H1 (cell line): ENCODE measurements at regions not wholly inside any gene's neighbourhood (a gene's known extent, or its start where the extent isn't known, plus 50 kb on each side); places are given as distances from the start of the nearest gene placed in this dataset.

Experiments used
- CTCF ChIA-PET: fragments of 300-600 bp; sonication (Branson Sonifier 250); formaldehyde crosslinking; loops from one replicate; lab custom pipeline; 2021; ENCODE audit not compliant: partially characterized antibody; lab: Charles Lee
- POLR2A ChIA-PET: fragments of 300-600 bp; sonication (Branson Sonifier 250); formaldehyde crosslinking; loops from one replicate; lab custom pipeline; 2021; ENCODE audit warnings: inconsistent platforms; ENCODE audit not compliant: partially characterized antibody; lab: Charles Lee
- DNase-seq, 2 experiments: peaks; one replicate each; pipeline versions ENCODE4 v3.0.0 to v3.0.0-alpha.2; 2010 to 2022; ENCODE audit warnings: low spot score in 2 of 2, low read depth in 1 of 2, mixed read lengths in 1 of 2
- FAIRE-seq: peaks from 2 replicates; lab custom pipeline; 2011; peaks lifted over from hg19 to GRCh38; lab: Jason Lieb, UNC
- H2AFZ ChIP-seq: 2 replicates; pipeline ENCODE4 v1.8.1; 2012; ENCODE audit warnings: low read length, inconsistent platforms
- H2AK5ac ChIP-seq: 2 replicates; pipeline ENCODE4 v1.6.1; 2013; ENCODE audit warnings: low read depth, low read length
- H2BK120ac ChIP-seq: replicated peaks from 2 replicates; pipeline ENCODE3; 2013; ENCODE audit warnings: low read depth, low read length, inconsistent platforms
- H2BK12ac ChIP-seq: 2 replicates; pipeline ENCODE4 v1.6.1; 2013; ENCODE audit warnings: low read depth, low read length
- H2BK15ac ChIP-seq: 2 replicates; pipeline ENCODE4 v1.6.1; 2013; ENCODE audit warnings: low read length
- H2BK20ac ChIP-seq: 2 replicates; pipeline ENCODE4 v1.6.1; 2013; ENCODE audit warnings: low read length
- H2BK5ac ChIP-seq: 2 replicates; pipeline ENCODE4 v1.6.1; 2013; ENCODE audit warnings: low read depth, low read length
- H3K14ac ChIP-seq: 2 replicates; pipeline ENCODE4 v1.6.1; 2013; ENCODE audit warnings: inconsistent platforms; ENCODE audit not compliant: insufficient read length
- H3K18ac ChIP-seq: 2 replicates; pipeline ENCODE4 v1.6.1; 2013; ENCODE audit warnings: low read length; ENCODE audit errors: extremely low read depth
- H3K23ac ChIP-seq: 2 replicates; pipeline ENCODE4 v1.6.1; 2013; ENCODE audit warnings: inconsistent platforms; ENCODE audit not compliant: insufficient read length
- H3K23me2 ChIP-seq: 2 replicates; pipeline ENCODE4 v1.6.1; 2013; ENCODE audit warnings: low read depth, low read length
- H3K27ac ChIP-seq: 2 replicates; pipeline ENCODE4 v1.6.1; 2011; ENCODE audit warnings: low read depth, low read length, inconsistent platforms
- H3K27me3 ChIP-seq, 4 experiments: replicated peaks in 1 of 4; 1 replicate in 1 of 4; 2 replicates in 3 of 4; pipeline versions ENCODE4 v1.6.1 to v1.8.1; 2011 to 2013; ENCODE audit warnings: low read length in 3 of 4, mild to moderate bottlenecking in 3 of 4, inconsistent platforms in 2 of 4, mixed read lengths in 2 of 4, moderate library complexity in 1 of 4; ENCODE audit not compliant: control insufficient read depth in 3 of 4, insufficient read depth in 3 of 4; ENCODE audit errors: extremely low read depth in 1 of 4
- H3K36me3 ChIP-seq, 4 experiments: 2 replicates each; pipeline versions ENCODE4 v1.6.1 to v1.8.1; 2011 to 2013; ENCODE audit warnings: mild to moderate bottlenecking in 4 of 4, low read length in 3 of 4, moderate library complexity in 2 of 4, control low read depth in 1 of 4, inconsistent platforms in 1 of 4; ENCODE audit not compliant: insufficient read depth in 4 of 4, control insufficient read depth in 2 of 4
- H3K4ac ChIP-seq: replicated peaks from 2 replicates; pipeline ENCODE3; 2013; ENCODE audit warnings: low read length, low read depth, mixed read lengths, inconsistent platforms; ENCODE audit not compliant: insufficient read length
- H3K4me1 ChIP-seq, 4 experiments: replicated peaks in 1 of 4; 1 replicate in 1 of 4; 2 replicates in 3 of 4; pipeline versions ENCODE4 v1.6.1 to v1.8.1; 2011 to 2013; ENCODE audit warnings: low read length in 3 of 4, inconsistent platforms in 2 of 4, mixed read lengths in 1 of 4; ENCODE audit not compliant: insufficient read depth in 4 of 4, control insufficient read depth in 3 of 4
- H3K4me2 ChIP-seq, 2 experiments: 2 replicates each; pipeline versions ENCODE4 v1.6.1 to v1.8.1; 2011 to 2013; ENCODE audit warnings: low read depth in 2 of 2, low read length in 2 of 2, control low read depth in 1 of 2, inconsistent platforms in 1 of 2, mild to moderate bottlenecking in 1 of 2; ENCODE audit not compliant: insufficient read depth in 1 of 2
- H3K4me3 ChIP-seq, 4 experiments: fragments of 200-600, 300-600 bp in 1 of 4; sonication (generic), shearing (Covaris generic), sonication (Bioruptor Twin) in 1 of 4; 2 replicates each; pipeline versions ENCODE4 v1.5.1 to v1.8.1; 2011 to 2016; ENCODE audit warnings: low read length in 4 of 4, low read depth in 3 of 4, control low read depth in 2 of 4, inconsistent platforms in 2 of 4, mild to moderate bottlenecking in 2 of 4, mixed read lengths in 1 of 4, moderate library complexity in 1 of 4; ENCODE audit not compliant: insufficient read depth in 2 of 4; ENCODE audit errors: extremely low read depth in 1 of 4
- H3K56ac ChIP-seq: replicated peaks from 2 replicates; pipeline ENCODE3; 2013; ENCODE audit warnings: low read depth, mild to moderate bottlenecking, mixed read lengths, low read length, inconsistent platforms; ENCODE audit not compliant: insufficient read length
- H3K79me1 ChIP-seq: 2 replicates; pipeline ENCODE4 v1.6.1; 2013; ENCODE audit warnings: low read depth, low read length, control low read depth
- H3K79me2 ChIP-seq, 2 experiments: 2 replicates each; pipeline versions ENCODE4 v1.6.1 to v1.8.1; 2012 to 2013; ENCODE audit warnings: low read length in 2 of 2, mild to moderate bottlenecking in 2 of 2, inconsistent platforms in 1 of 2; ENCODE audit not compliant: insufficient read depth in 2 of 2, control insufficient read depth in 1 of 2
- H3K9ac ChIP-seq, 4 experiments: replicated peaks in 1 of 4; 1 replicate in 1 of 4; 2 replicates in 3 of 4; pipeline versions ENCODE4 v1.6.1 to v1.8.1; 2011 to 2013; ENCODE audit warnings: low read depth in 3 of 4, low read length in 3 of 4, control low read depth in 2 of 4, mild to moderate bottlenecking in 2 of 4, moderate library complexity in 2 of 4, inconsistent platforms in 1 of 4; ENCODE audit errors: extremely low read depth in 1 of 4
- H3K9me3 ChIP-seq, 2 experiments: 2 replicates each; pipeline versions ENCODE4 v1.6.1 to v1.8.1; 2012 to 2013; ENCODE audit warnings: mild to moderate bottlenecking in 2 of 2, moderate library complexity in 2 of 2, control low read depth in 1 of 2, inconsistent platforms in 1 of 2, low read depth in 1 of 2, low read length in 1 of 2, mixed read lengths in 1 of 2; ENCODE audit not compliant: insufficient read depth in 2 of 2
- H4K20me1 ChIP-seq, 2 experiments: replicated peaks in 1 of 2; 2 replicates each; pipeline versions ENCODE3 to v1.8.1; 2011 to 2013; ENCODE audit warnings: inconsistent platforms in 2 of 2, low read length in 2 of 2, mild to moderate bottlenecking in 1 of 2; ENCODE audit not compliant: insufficient read depth in 2 of 2, control insufficient read depth in 1 of 2
- H4K5ac ChIP-seq: 2 replicates; pipeline ENCODE4 v1.6.1; 2013; ENCODE audit warnings: low read length, low read depth, mixed read lengths, inconsistent platforms; ENCODE audit not compliant: insufficient read length
- H4K8ac ChIP-seq: 2 replicates; pipeline ENCODE4 v1.8.0; 2013; ENCODE audit warnings: mild to moderate bottlenecking, moderate library complexity, low read length, inconsistent platforms; ENCODE audit not compliant: insufficient read depth; ENCODE audit errors: extremely low read depth
- H4K91ac ChIP-seq: replicated peaks from 2 replicates; pipeline ENCODE3; 2013; ENCODE audit warnings: low read length, mixed read lengths, inconsistent platforms; ENCODE audit not compliant: insufficient read length
- BACH1 ChIP-seq: IDR thresholded peaks from 2 replicates; pipeline ENCODE4 v1.6.1; 2012; ENCODE audit warnings: low read length, improper control_type of control experiment
- SAP30 ChIP-seq: fragments of 300-600 bp; sonication (generic); IDR thresholded peaks from 2 replicates; pipeline ENCODE4 v1.7.1; 2012; ENCODE audit warnings: low read length, moderate library complexity, mild to moderate bottlenecking, inconsistent platforms; ENCODE audit not compliant: insufficient read depth, insufficient replicate concordance
- SP2 ChIP-seq: IDR thresholded peaks from 2 replicates; pipeline ENCODE4 v1.6.1; 2012; ENCODE audit warnings: mild to moderate bottlenecking, low read length, inconsistent platforms
- WGBS, 2 experiments: shearing (Covaris generic) in 1 of 2; methylation state at CpG; one replicate each; pipeline versions ENCODE4 v1.1.6 to v1.1.7; 2013 to 2015; ENCODE audit warnings: low lambda C conversion rate in 2 of 2, mixed read lengths in 2 of 2, inconsistent platforms in 1 of 2, low coverage in 1 of 2, missing lambda C conversion rate in 1 of 2; ENCODE audit not compliant: insufficient replicate concordance in 2 of 2, insufficient coverage in 1 of 2, insufficient read length in 1 of 2; ENCODE audit errors: extremely low coverage in 1 of 2, missing lambda C conversion rate in 1 of 2; 5-methylcytosine and 5-hydroxymethylcytosine counted together

GRCh38 chr10:3682745-3683144, 102.3 kb downstream of the KLF6 start:
- Histone ChIP-seq H3K23me2 (no peaks in the 10 kb centered on the region), H3K9me3 (no peaks in the 10 kb centered on the region), H3K79me2 (no peaks in the 10 kb centered on the region), H2BK20ac (no peak overlapping the region), H3K4me3 (no peak overlapping the region), H2BK5ac (no peak overlapping the region), H3K9ac (no peak overlapping the region), H3K79me1 (no peaks in the 10 kb centered on the region), H2BK15ac (no peak overlapping the region), H3K4ac (no peak overlapping the region), H4K5ac (no peak overlapping the region), H3K27ac (no peak overlapping the region), H2BK120ac (no peak overlapping the region), H3K36me3 (no peaks in the 10 kb centered on the region), H2BK12ac (no peak overlapping the region), H2AFZ (no peak overlapping the region), H3K4me2 (no peak overlapping the region), H2AK5ac (no peak overlapping the region), H3K27me3 (no peaks in the 10 kb centered on the region), H4K91ac (no peak overlapping the region), H3K4me1 (no peaks in the 10 kb centered on the region), H3K18ac (no peak overlapping the region), H3K23ac (no peak overlapping the region), H3K56ac (no peak overlapping the region), H4K20me1 (no peaks in the 10 kb centered on the region), H4K8ac (no peak overlapping the region), H3K14ac (no peak overlapping the region)
- ChIA-PET POLR2A (no interaction called here), CTCF (interaction anchor here (1.3 kb wide), 1 partner anchor 27 kb away, joined by 4 read pairs; no protein-coding TSS in a partner anchor)
- TF ChIP-seq SAP30 (no peak), SP2 (no peak), BACH1 (no peak)
- no peak for FAIRE-seq
- DNase-seq: no peak
- WGBS, 2 experiments: 95% methylated on average over 6 of the region's 6 CpGs; no CpG with 5 or more reads in 1 of the 2 experiments
